HEK293 (cell line): ENCODE measurements at regions not wholly inside any gene's neighbourhood (a gene's known extent, or its start where the extent isn't known, plus 50 kb on each side); places are given as distances from the start of the nearest gene placed in this dataset.

Experiments used
- MYNN ChIP-seq: fragments of 450-650 bp; formaldehyde crosslinking; IDR thresholded peaks from 2 replicates; pipeline ENCODE4 v1.5.1; 2016; ENCODE audit warnings: missing biosample characterization, missing genetic modification characterization, borderline replicate concordance
- ZNF302 ChIP-seq: fragments of 450-650 bp; formaldehyde crosslinking; IDR thresholded peaks from 2 replicates; pipeline ENCODE4 v1.5.1; 2016; ENCODE audit warnings: missing biosample characterization, missing genetic modification characterization, low read depth
- TF ChIP-seq, protein P1 (sequence below): fragments of 450-650 bp; formaldehyde crosslinking; IDR thresholded peaks from 2 replicates; pipeline ENCODE4 v1.5.1; 2016; ENCODE audit warnings: missing biosample characterization, missing genetic modification characterization

- no peak for TF ChIP-seq MYNN (tag by site-specific recombination)
- TF ChIP-seq ZNF302 (tag by site-specific recombination): no peak
- TF ChIP-seq, protein P1, sequence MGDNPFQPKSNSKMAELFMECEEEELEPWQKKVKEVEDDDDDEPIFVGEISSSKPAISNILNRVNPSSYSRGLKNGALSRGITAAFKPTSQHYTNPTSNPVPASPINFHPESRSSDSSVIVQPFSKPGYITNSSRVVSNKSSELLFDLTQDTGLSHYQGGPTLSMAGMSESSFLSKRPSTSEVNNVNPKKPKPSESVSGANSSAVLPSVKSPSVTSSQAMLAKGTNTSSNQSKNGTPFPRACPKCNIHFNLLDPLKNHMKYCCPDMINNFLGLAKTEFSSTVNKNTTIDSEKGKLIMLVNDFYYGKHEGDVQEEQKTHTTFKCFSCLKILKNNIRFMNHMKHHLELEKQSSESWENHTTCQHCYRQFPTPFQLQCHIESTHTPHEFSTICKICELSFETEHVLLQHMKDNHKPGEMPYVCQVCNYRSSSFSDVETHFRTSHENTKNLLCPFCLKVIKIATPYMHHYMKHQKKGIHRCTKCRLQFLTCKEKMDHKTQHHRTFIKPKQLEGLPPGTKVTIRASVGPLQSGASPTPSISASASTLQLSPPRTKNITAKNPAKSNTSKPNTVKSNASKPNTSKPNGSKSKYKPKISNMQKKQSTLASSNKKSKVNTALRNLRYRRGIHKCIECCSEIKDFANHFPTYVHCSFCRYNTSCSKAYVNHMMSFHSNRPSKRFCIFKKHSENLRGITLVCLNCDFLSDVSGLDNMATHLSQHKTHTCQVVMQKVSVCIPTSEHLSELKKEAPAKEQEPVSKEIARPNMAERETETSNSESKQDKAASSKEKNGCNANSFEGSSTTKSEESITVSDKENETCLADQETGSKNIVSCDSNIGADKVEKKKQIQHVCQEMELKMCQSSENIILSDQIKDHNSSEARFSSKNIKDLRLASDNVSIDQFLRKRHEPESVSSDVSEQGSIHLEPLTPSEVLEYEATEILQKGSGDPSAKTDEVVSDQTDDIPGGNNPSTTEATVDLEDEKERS: no peak
Observed at GRCh38 chr1:2916153-2916552, 105.1 kb upstream of the ACTRT2 start.
